AG09319 (cell line): ENCODE measurements at regions not wholly inside any gene's neighbourhood (a gene's known extent, or its start where the extent isn't known, plus 50 kb on each side); places are given as distances from the start of the nearest gene placed in this dataset.

ENCODE experiments used
- DNase-seq: peaks from one replicate; pipeline ENCODE4 v3.0.0-alpha.2; 2010; ENCODE audit warnings: low read depth; ENCODE audit errors: extremely low read depth
- CTCF ChIP-seq: IDR thresholded peaks from 2 replicates; pipeline ENCODE4 v1.5.1; 2011; ENCODE audit warnings: low read depth, mild to moderate bottlenecking, inconsistent platforms, low read length, moderate library complexity

GRCh38 chr6:71171497-71172070 is 117.0 kb upstream of the OGFRL1 start:
- DNase-seq: no peak
- TF ChIP-seq CTCF: no peak

- DNase-seq: no peak
- no peak for TF ChIP-seq CTCF
Observed at GRCh38 chr6:71179249-71179885, 109.2 kb upstream of the OGFRL1 start.

- no peak for TF ChIP-seq CTCF
- DNase-seq: peak; percentile 43
Observed at GRCh38 chr6:71181565-71181964, 107.0 kb upstream of the OGFRL1 start.

GRCh38 chr6:71187141-71187540 is 101.5 kb upstream of the OGFRL1 start:
- no peak for TF ChIP-seq CTCF
- no peak for DNase-seq

GRCh38 chr6:71190809-71191208 is 97.8 kb upstream of the OGFRL1 start:
- TF ChIP-seq CTCF: peak; percentile 27
- no peak for DNase-seq

GRCh38 chr6:71194724-71195123 is 93.9 kb upstream of the OGFRL1 start:
- peak; percentile 39 for DNase-seq
- no peak for TF ChIP-seq CTCF

- DNase-seq: no peak
- no peak for TF ChIP-seq CTCF
Observed at GRCh38 chr6:71197267-71197666, 91.3 kb upstream of the OGFRL1 start.
